SU-DHL-6 (cell line): ENCODE measurements at regions not wholly inside any gene's neighbourhood (a gene's known extent, or its start where the extent isn't known, plus 50 kb on each side); places are given as distances from the start of the nearest gene placed in this dataset.

Experiments used
- H2AFZ ChIP-seq: fragments of 200-600 bp; sonication (generic); 2 replicates; pipeline ENCODE4 v1.6.1; 2014; ENCODE audit warnings: low read depth, mild to moderate bottlenecking, moderate library complexity, mixed read lengths, antibody characterized with exemption, low read length; ENCODE audit not compliant: severe bottlenecking
- H3F3A ChIP-seq: fragments of 200-600 bp; shearing (Covaris generic); 2 replicates; pipeline ENCODE4 v1.6.0; 2016; ENCODE audit warnings: antibody characterized with exemption, mild to moderate bottlenecking; ENCODE audit not compliant: insufficient read depth
- H3K27ac ChIP-seq: fragments of 200-600 bp; sonication (generic); 2 replicates; pipeline ENCODE4 v1.5.1; 2016; ENCODE audit warnings: low read depth, mild to moderate bottlenecking, low read length, moderate library complexity, mixed read lengths
- H3K27me3 ChIP-seq: fragments of 200-600 bp; sonication (generic), shearing (Covaris generic); 2 replicates; pipeline ENCODE4 v1.6.0; 2014; ENCODE audit warnings: mild to moderate bottlenecking, low read length
- H3K36me3 ChIP-seq: fragments of 200-600 bp; sonication (generic); 2 replicates; pipeline ENCODE4 v1.6.1; 2014; ENCODE audit warnings: mild to moderate bottlenecking, low read length, mixed read lengths
- H3K4me2 ChIP-seq: fragments of 300-600, 200-600 bp; shearing (Covaris generic), sonication (generic); 2 replicates; pipeline ENCODE4 v1.6.0; 2014; ENCODE audit warnings: low read length, low read depth, mild to moderate bottlenecking; ENCODE audit not compliant: poor library complexity, severe bottlenecking
- H3K4me3 ChIP-seq: fragments of 200-600 bp; sonication (generic); 2 replicates; pipeline ENCODE4 v1.5.1; 2014; ENCODE audit warnings: antibody characterized with exemption, low read length, mild to moderate bottlenecking, mixed read lengths; ENCODE audit not compliant: insufficient read depth, poor library complexity, severe bottlenecking
- H3K79me2 ChIP-seq: fragments of 200-600 bp; sonication (generic); 2 replicates; pipeline ENCODE4 v1.6.1; 2014; ENCODE audit warnings: mild to moderate bottlenecking, low read length, moderate library complexity; ENCODE audit not compliant: insufficient read depth
- H3K9ac ChIP-seq: fragments of 200-600 bp; sonication (generic); 2 replicates; pipeline ENCODE4 v1.7.0; 2014; ENCODE audit warnings: mild to moderate bottlenecking, low read length
- H3K9me2 ChIP-seq: fragments of 200-600 bp; sonication (generic); replicated peaks from 2 replicates; pipeline ENCODE4 v1.6.1; 2014; ENCODE audit warnings: low read length; ENCODE audit not compliant: insufficient read depth
- H3K9me3 ChIP-seq: fragments of 200-600 bp; sonication (generic); 2 replicates; pipeline ENCODE4 v1.6.1; 2014; ENCODE audit warnings: low read length, mixed read lengths; ENCODE audit not compliant: insufficient read depth
- H4K20me1 ChIP-seq: fragments of 200-600 bp; sonication (generic); 2 replicates; pipeline ENCODE4 v1.6.1; 2014; ENCODE audit warnings: low read depth, mild to moderate bottlenecking, antibody characterized with exemption, low read length, moderate library complexity, mixed read lengths
- CTCF ChIP-seq: fragments of 200-600 bp; sonication (generic); IDR thresholded peaks from one replicate; pipeline ENCODE4 v1.5.1; 2017; ENCODE audit warnings: antibody characterized with exemption, mild to moderate bottlenecking, low read length, moderate library complexity; ENCODE audit not compliant: insufficient read depth, poor library complexity, severe bottlenecking
- EZH2phosphoT487 ChIP-seq: fragments of 200-600 bp; sonication (generic), shearing (Covaris generic); conservative IDR thresholded peaks from 2 replicates; pipeline ENCODE4 v1.6.1; 2018; ENCODE audit warnings: mild to moderate bottlenecking, antibody characterized with exemption, low read length, moderate library complexity, mixed read lengths

- Histone ChIP-seq H4K20me1 (no peaks in the 10 kb centered on the region), H3K36me3 (no peaks in the 10 kb centered on the region), H3K9me2 (no peaks in the 10 kb centered on the region), H3K27ac (no peak overlapping the region), H3K9me3 (no peaks in the 10 kb centered on the region), H3K27me3 (no peaks in the 10 kb centered on the region), H3K79me2 (no peaks in the 10 kb centered on the region), H2AFZ (no peak overlapping the region), H3K4me2 (no peak overlapping the region), H3F3A (no peaks in the 10 kb centered on the region), H3K4me3 (no peak overlapping the region), H3K9ac (no peak overlapping the region)
- TF ChIP-seq CTCF (no peak), EZH2phosphoT487 (no peak)
Measured at GRCh38 chr3:181839916-181840297, 128.2 kb downstream of the SOX2 start.

- Histone ChIP-seq H3K9ac (no peak overlapping the region), H3K79me2 (no peaks in the 10 kb centered on the region), H3K27me3 (no peaks in the 10 kb centered on the region), H3K9me3 (no peaks in the 10 kb centered on the region), H3K36me3 (no peaks in the 10 kb centered on the region), H3K27ac (no peak overlapping the region), H3F3A (no peaks in the 10 kb centered on the region), H4K20me1 (no peaks in the 10 kb centered on the region), H3K4me2 (no peak overlapping the region), H3K9me2 (no peaks in the 10 kb centered on the region), H2AFZ (no peak overlapping the region), H3K4me3 (no peak overlapping the region)
- TF ChIP-seq CTCF (no peak), EZH2phosphoT487 (no peak)
Measured at GRCh38 chr3:181844211-181844610, 132.5 kb downstream of the SOX2 start.

- Histone ChIP-seq H3K9ac (no peak overlapping the region), H2AFZ (no peak overlapping the region), H3K36me3 (no peaks in the 10 kb centered on the region), H3F3A (no peaks in the 10 kb centered on the region), H3K4me2 (no peak overlapping the region), H3K79me2 (no peaks in the 10 kb centered on the region), H3K9me2 (no peaks in the 10 kb centered on the region), H3K27me3 (no peaks in the 10 kb centered on the region), H3K9me3 (no peaks in the 10 kb centered on the region), H3K4me3 (no peak overlapping the region), H3K27ac (no peak overlapping the region), H4K20me1 (no peaks in the 10 kb centered on the region)
- no peak for TF ChIP-seq EZH2phosphoT487
- TF ChIP-seq CTCF: no peak
Measured at GRCh38 chr3:181847276-181847675, 135.6 kb downstream of the SOX2 start.

- H3K79me2 ChIP-seq: no peaks in the 10 kb centered on the region
- no peak for TF ChIP-seq EZH2phosphoT487
- no peak for TF ChIP-seq CTCF
- H3K4me3 ChIP-seq: no peak overlapping the region
- no peak overlapping the region for H3K4me2 ChIP-seq
- H3K27ac ChIP-seq: no peak overlapping the region
- no peak overlapping the region for H3K9ac ChIP-seq
- H4K20me1 ChIP-seq: no peaks in the 10 kb centered on the region
- H3K36me3 ChIP-seq: no peaks in the 10 kb centered on the region
- no peaks in the 10 kb centered on the region for H3K9me2 ChIP-seq
- no peak overlapping the region for H2AFZ ChIP-seq
- no peaks in the 10 kb centered on the region for H3K27me3 ChIP-seq
- H3F3A ChIP-seq: no peaks in the 10 kb centered on the region
- H3K9me3 ChIP-seq: no peaks in the 10 kb centered on the region
Measured at GRCh38 chr3:181851063-181851462, 139.3 kb downstream of the SOX2 start.
